Mesothelial cell of epicardium (in vitro differentiated cells): ENCODE measurements at regions not wholly inside any gene's neighbourhood (a gene's known extent, or its start where the extent isn't known, plus 50 kb on each side); places are given as distances from the start of the nearest gene placed in this dataset.
"Not testable (repeated sequence)": the region's sequence is repeated elsewhere in the genome, so short reads cannot be mapped to it uniquely, and the experiment has no call there.

Experiments
- DNase-seq, 2 experiments: peaks; one replicate each; pipeline ENCODE4 v3.0.0; 2021; ENCODE audit warnings: low spot score in 2 of 2; ENCODE audit not compliant: unreplicated experiment in 2 of 2
- H3K27ac Mint-ChIP-seq: 2 replicates; pipeline ENCODE4 v1.8.0; 2021; ENCODE audit warnings: mixed read lengths
- H3K27me3 Mint-ChIP-seq: 2 replicates; pipeline ENCODE4 v1.8.0; 2021; ENCODE audit warnings: low read depth, mixed read lengths
- H3K36me3 Mint-ChIP-seq: 2 replicates; pipeline ENCODE4 v1.8.0; 2021; ENCODE audit warnings: mixed read lengths
- H3K4me1 Mint-ChIP-seq: 2 replicates; pipeline ENCODE4 v1.8.0; 2021; ENCODE audit warnings: mixed read lengths
- H3K4me3 Mint-ChIP-seq: 2 replicates; pipeline ENCODE4 v1.8.0; 2021; ENCODE audit warnings: mild to moderate bottlenecking, moderate library complexity, mixed read lengths
- H3K9me3 Mint-ChIP-seq: 2 replicates; pipeline ENCODE4 v1.8.0; 2021; ENCODE audit warnings: mixed read lengths
- CTCF ChIP-seq: fragments of 200-600 bp; sonication (generic); IDR thresholded peaks from one replicate; pipeline ENCODE4 v1.5.0; 2021; ENCODE audit warnings: antibody characterized with exemption; ENCODE audit not compliant: unreplicated experiment

- no peak for DNase-seq
- H3K36me3 Mint-ChIP-seq, result no peaks in the 10 kb centered on the region
Observed at GRCh38 chr1:65640046-65640445, 152.6 kb upstream of the PDE4B start.

GRCh38 chr1:65649185-65649584 is 143.5 kb upstream of the PDE4B start:
- H3K27me3 Mint-ChIP-seq, H3K36me3 Mint-ChIP-seq: not testable (repeated sequence)
- H3K9me3 Mint-ChIP-seq, result peaks cover 38% of the 10 kb centered on the region

More at GRCh38 chr1:65640046-65640445, 152.6 kb upstream of the PDE4B start:
- Mint-ChIP-seq H3K4me3 (no peak overlapping the region), H3K27me3 (no peaks in the 10 kb centered on the region), H3K27ac (no peak overlapping the region), H3K4me1 (no peaks in the 10 kb centered on the region), H3K9me3 (peaks cover 3% of the 10 kb centered on the region)
- TF ChIP-seq CTCF, result no peak

GRCh38 chr1:65650682-65651081 is 142.0 kb upstream of the PDE4B start:
- no peak for DNase-seq
- Mint-ChIP-seq H3K9me3 (peaks cover 34% of the 10 kb centered on the region), H3K36me3 (peaks cover 2% of the 10 kb centered on the region), H3K4me1 (no peaks in the 10 kb centered on the region), H3K27ac (no peak overlapping the region), H3K4me3 (no peak overlapping the region), H3K27me3 (peaks cover 17% of the 10 kb centered on the region)
- no peak for TF ChIP-seq CTCF

More at GRCh38 chr1:65649185-65649584, 143.5 kb upstream of the PDE4B start:
- not testable (repeated sequence) for H3K4me3 Mint-ChIP-seq, H3K27ac Mint-ChIP-seq, H3K4me1 Mint-ChIP-seq, DNase-seq

- not testable (repeated sequence) for H3K4me1 Mint-ChIP-seq, H3K36me3 Mint-ChIP-seq, H3K27ac Mint-ChIP-seq, H3K4me3 Mint-ChIP-seq, DNase-seq, H3K9me3 Mint-ChIP-seq
- H3K27me3 Mint-ChIP-seq, result peaks cover 20% of the 10 kb centered on the region
Observed at GRCh38 chr1:65654526-65654925, 138.2 kb upstream of the PDE4B start.

- H3K4me3 Mint-ChIP-seq, H3K36me3 Mint-ChIP-seq, H3K4me1 Mint-ChIP-seq, H3K27ac Mint-ChIP-seq, H3K9me3 Mint-ChIP-seq, DNase-seq: not testable (repeated sequence)
- peaks cover 20% of the 10 kb centered on the region for H3K27me3 Mint-ChIP-seq
Observed at GRCh38 chr1:65657609-65658008, 135.1 kb upstream of the PDE4B start.

- DNase-seq, result no peak
- Mint-ChIP-seq H3K4me3 (no peak overlapping the region), H3K9me3 (peaks cover 6% of the 10 kb centered on the region), H3K4me1 (no peaks in the 10 kb centered on the region), H3K36me3 (no peaks in the 10 kb centered on the region), H3K27ac (no peak overlapping the region), H3K27me3 (peaks cover 18% of the 10 kb centered on the region)
- no peak for TF ChIP-seq CTCF
Observed at GRCh38 chr1:65658122-65658521, 134.6 kb upstream of the PDE4B start.

- TF ChIP-seq CTCF, result no peak
- no peaks in the 10 kb centered on the region for H3K36me3 Mint-ChIP-seq
- no peak overlapping the region for H3K27ac Mint-ChIP-seq
- peaks cover under 1% of the 10 kb centered on the region for H3K27me3 Mint-ChIP-seq
- H3K4me1 Mint-ChIP-seq, result no peaks in the 10 kb centered on the region
- H3K9me3 Mint-ChIP-seq, result peaks cover 32% of the 10 kb centered on the region
- no peak overlapping the region for H3K4me3 Mint-ChIP-seq
- no peak for DNase-seq
Observed at GRCh38 chr1:65668368-65668767, 124.3 kb upstream of the PDE4B start.
